ENCODE measurements at regions not wholly inside any gene's neighbourhood (a gene's known extent, or its start where the extent isn't known, plus 50 kb on each side); places are given as distances from the start of the nearest gene placed in this dataset.

DNA sequence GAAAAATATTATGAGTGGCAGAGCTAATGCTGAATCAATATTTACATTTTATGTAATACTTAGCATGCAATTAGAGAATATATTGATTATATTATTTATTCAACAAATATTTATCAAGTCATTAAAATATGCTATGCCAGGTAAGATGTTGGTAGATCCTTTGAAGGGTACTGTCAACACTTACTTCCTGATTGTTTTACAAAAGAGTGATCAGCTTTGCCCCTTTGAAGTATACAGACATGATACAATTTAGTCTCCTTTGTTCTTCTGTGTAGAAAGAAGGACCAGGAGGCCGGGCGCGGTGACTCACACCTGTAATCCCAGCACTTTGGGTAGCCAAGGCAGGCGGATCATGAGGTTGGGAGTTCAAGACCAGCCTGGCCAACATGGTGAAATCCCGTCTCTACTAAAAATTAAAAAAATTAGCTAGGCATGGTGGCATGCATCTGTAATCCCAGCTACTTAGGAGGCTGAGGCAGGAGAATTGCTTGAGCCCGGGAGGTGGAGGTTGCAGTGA is 73.9 kb upstream of the IFNG-AS1 start:
- Histone ChIP-seq H3K36me3 (no peaks in the 10 kb centered on the region), H3K9ac (ENCODE audit: low read depth in 2 of 2, low read length in 2 of 2) (no peak overlapping the region), H3K27me3 (no peaks in the 10 kb centered on the region), H3K4me1 (no peaks in the 10 kb centered on the region), H3K4me3 (no peak overlapping the region), H3K9me3 (no peaks in the 10 kb centered on the region), H3K27ac (no peak overlapping the region)
- TF ChIP-seq, protein P1, sequence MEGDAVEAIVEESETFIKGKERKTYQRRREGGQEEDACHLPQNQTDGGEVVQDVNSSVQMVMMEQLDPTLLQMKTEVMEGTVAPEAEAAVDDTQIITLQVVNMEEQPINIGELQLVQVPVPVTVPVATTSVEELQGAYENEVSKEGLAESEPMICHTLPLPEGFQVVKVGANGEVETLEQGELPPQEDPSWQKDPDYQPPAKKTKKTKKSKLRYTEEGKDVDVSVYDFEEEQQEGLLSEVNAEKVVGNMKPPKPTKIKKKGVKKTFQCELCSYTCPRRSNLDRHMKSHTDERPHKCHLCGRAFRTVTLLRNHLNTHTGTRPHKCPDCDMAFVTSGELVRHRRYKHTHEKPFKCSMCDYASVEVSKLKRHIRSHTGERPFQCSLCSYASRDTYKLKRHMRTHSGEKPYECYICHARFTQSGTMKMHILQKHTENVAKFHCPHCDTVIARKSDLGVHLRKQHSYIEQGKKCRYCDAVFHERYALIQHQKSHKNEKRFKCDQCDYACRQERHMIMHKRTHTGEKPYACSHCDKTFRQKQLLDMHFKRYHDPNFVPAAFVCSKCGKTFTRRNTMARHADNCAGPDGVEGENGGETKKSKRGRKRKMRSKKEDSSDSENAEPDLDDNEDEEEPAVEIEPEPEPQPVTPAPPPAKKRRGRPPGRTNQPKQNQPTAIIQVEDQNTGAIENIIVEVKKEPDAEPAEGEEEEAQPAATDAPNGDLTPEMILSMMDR (IDR thresholded peaks at IDR 0.05) = no peak
- no peak for DNase-seq
- intact Hi-C loops (cut with DNase I) = no loop called here

DNA sequence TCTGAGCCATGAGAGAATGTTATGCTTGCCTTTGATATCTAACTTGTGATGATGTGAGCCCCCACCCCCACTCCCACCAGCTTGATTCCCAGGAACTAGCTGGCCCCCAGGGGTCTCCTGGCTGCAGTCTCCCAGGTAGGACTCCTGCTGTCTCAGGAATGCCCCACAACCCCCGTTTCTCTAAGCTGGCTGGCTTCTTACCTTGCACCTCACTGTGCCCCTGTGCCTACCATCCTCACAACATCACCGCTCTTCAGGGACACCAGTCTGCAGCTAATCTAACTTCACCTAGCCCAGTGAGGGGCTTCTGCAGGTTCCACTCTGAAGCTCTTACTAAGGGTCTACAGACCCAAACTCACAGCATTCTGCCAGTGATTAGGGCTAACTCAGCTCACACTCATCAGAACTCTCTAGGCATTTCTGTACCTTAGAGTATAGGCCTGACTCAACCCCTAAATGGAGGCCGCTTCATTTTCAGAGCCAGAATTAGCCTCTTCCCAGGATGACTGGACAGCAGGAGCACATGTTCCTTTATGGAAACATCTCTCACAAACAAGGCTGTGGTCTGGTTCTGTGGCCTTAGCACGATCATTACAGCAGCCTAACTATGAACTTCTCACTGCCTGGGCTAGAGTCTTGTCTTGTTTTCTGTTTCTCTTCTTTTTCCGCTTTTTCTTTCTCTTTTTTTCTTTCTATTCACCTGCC is 72.8 kb upstream of the IFNG-AS1 start:
- H3K27ac ChIP-seq = no peak overlapping the region
- intact Hi-C loops (cut with DNase I) = no loop called here

DNA sequence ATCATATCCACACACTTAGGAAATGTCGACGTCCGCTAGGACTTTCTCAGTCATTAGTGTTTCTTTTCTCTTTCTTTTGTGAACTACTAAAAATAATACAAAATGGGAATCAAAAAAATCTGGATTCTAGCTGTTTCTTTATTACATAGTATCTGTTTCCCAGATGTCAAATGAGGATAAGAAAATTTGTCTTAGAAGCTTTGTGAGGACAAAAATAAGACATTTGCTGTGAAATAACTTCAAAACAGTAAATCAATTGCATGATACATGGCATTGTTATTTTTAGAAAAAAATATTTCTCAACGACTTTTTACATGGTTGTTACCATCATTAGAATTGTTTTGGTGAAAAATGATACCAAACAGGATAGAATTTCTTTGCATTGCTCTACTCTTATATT is 71.4 kb upstream of the IFNG-AS1 start:
- no peak overlapping the region for H3K27ac ChIP-seq
- TF ChIP-seq, protein P1 (IDR thresholded peaks at IDR 0.05) = no peak
- H3K27me3 ChIP-seq = no peaks in the 10 kb centered on the region
- H3K36me3 ChIP-seq = no peaks in the 10 kb centered on the region
- no peaks in the 10 kb centered on the region for H3K4me1 ChIP-seq
- DNase-seq = no peak
- no peak overlapping the region for H3K4me3 ChIP-seq
- intact Hi-C loops (cut with DNase I) = no loop called here
- H3K9me3 ChIP-seq = no peaks in the 10 kb centered on the region
- H3K9ac ChIP-seq (ENCODE audit: low read depth in 2 of 2, low read length in 2 of 2) = no peak overlapping the region

More for the DNA sequence above, 72.8 kb upstream of the IFNG-AS1 start:
- Histone ChIP-seq H3K4me1 (no peaks in the 10 kb centered on the region), H3K9ac (ENCODE audit: low read depth in 2 of 2, low read length in 2 of 2) (no peak overlapping the region), H3K27me3 (no peaks in the 10 kb centered on the region), H3K36me3 (no peaks in the 10 kb centered on the region), H3K4me3 (no peak overlapping the region), H3K9me3 (no peaks in the 10 kb centered on the region)
- no peak for DNase-seq
- TF ChIP-seq, protein P1 (IDR thresholded peaks at IDR 0.05) = no peak

DNA sequence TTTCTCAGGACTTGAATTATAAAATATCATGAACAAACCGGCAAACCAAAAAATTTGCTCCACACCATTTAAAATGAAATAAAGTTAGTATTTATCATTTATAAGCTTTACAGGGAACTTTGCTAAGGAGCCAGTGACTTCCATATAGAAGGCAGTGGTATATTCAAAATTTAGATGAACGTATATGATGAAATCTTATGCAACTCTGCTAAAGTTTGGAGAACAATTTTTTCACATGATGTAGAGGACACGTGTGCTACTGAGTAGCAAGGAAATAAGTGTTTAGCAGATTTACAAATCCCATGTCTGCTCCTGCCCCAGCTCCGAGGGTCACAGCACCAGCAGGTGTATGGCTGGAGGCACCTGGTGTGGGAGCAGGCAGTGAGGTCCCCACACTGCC is 70.8 kb upstream of the IFNG-AS1 start:
- Histone ChIP-seq H3K36me3 (no peaks in the 10 kb centered on the region), H3K9me3 (no peaks in the 10 kb centered on the region), H3K4me3 (no peak overlapping the region), H3K27me3 (no peaks in the 10 kb centered on the region), H3K9ac (ENCODE audit: low read depth in 2 of 2, low read length in 2 of 2) (no peak overlapping the region), H3K4me1 (no peaks in the 10 kb centered on the region), H3K27ac (no peak overlapping the region)
- TF ChIP-seq, protein P1 (IDR thresholded peaks at IDR 0.05) = no peak
- intact Hi-C loops (cut with DNase I) = no loop called here
- no peak for DNase-seq

DNA sequence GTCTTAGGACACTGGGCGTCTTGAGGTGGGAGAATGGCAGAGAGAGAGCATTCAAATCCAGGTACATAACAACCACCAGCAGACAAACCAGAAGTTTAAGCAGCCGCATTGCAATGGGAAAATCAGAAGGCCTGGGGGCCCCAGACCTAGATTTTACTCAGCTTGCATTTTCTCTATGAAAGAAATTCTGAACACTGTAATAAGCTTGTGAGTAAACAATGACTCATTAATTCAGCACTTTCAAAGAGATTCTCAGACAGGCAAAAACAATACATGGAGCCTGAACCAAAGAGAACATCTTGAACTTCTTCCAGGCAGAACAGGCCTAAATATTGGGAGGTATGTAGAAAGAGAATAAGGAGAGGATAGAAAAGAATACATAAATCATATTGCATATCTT is 69.8 kb upstream of the IFNG-AS1 start:
- TF ChIP-seq, protein P1 (IDR thresholded peaks at IDR 0.05) = no peak
- no peak for DNase-seq
- no peaks in the 10 kb centered on the region for H3K27me3 ChIP-seq
- H3K4me1 ChIP-seq = no peaks in the 10 kb centered on the region
- H3K27ac ChIP-seq = no peak overlapping the region
- intact Hi-C loops (cut with DNase I) = no loop called here
- no peaks in the 10 kb centered on the region for H3K36me3 ChIP-seq
- no peaks in the 10 kb centered on the region for H3K9me3 ChIP-seq
- no peak overlapping the region for H3K4me3 ChIP-seq
- H3K9ac ChIP-seq (ENCODE audit: low read depth in 2 of 2, low read length in 2 of 2) = no peak overlapping the region

Data from colonic mucosa (tissue), 4 donors.